Cardiac fibroblast (primary cell): ENCODE measurements at regions not wholly inside any gene's neighbourhood (a gene's known extent, or its start where the extent isn't known, plus 50 kb on each side); places are given as distances from the start of the nearest gene placed in this dataset.

Experiments
- DNase-seq, 2 donors: peaks; one replicate each; pipeline versions ENCODE4 v3.0.0 to v3.0.0-alpha.2; 2010; ENCODE audit warnings: low read depth in 2 of 2
- H3K4me3 ChIP-seq, 2 donors: replicated peaks in 1 of 2; 1 replicate in 1 of 2; 2 replicates in 1 of 2; pipeline ENCODE4 v1.5.1; 2011; ENCODE audit warnings: low read depth in 2 of 2, low read length in 2 of 2, mild to moderate bottlenecking in 2 of 2, moderate library complexity in 1 of 2
- TF ChIP-seq, protein P1 (sequence below): IDR thresholded peaks from one replicate; pipeline ENCODE4 v1.5.1; 2011; ENCODE audit warnings: low read depth, mild to moderate bottlenecking, low read length, inconsistent platforms

DNA sequence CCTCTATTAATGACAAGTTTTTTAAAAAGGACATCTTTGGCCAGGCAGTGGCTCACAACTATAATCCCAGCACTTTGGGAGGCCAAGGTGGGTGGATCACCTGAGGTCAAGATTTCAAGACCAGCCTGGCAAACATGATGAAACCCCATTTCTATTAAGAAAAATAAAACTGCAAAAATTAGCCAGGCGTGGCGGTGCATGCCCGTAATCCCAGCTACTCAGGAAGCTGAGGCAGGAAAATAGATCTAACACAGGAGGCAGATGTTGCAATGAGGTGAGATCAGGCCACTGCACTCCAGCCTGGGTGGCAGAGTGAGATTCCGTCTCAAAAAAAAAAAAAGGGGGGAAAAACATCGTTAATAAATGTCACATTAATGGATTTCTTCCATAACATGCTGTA, 1805.4 kb downstream of the C4orf33 start:
- no peak for DNase-seq
- H3K4me3 ChIP-seq = no peak overlapping the region
- TF ChIP-seq, protein P1, sequence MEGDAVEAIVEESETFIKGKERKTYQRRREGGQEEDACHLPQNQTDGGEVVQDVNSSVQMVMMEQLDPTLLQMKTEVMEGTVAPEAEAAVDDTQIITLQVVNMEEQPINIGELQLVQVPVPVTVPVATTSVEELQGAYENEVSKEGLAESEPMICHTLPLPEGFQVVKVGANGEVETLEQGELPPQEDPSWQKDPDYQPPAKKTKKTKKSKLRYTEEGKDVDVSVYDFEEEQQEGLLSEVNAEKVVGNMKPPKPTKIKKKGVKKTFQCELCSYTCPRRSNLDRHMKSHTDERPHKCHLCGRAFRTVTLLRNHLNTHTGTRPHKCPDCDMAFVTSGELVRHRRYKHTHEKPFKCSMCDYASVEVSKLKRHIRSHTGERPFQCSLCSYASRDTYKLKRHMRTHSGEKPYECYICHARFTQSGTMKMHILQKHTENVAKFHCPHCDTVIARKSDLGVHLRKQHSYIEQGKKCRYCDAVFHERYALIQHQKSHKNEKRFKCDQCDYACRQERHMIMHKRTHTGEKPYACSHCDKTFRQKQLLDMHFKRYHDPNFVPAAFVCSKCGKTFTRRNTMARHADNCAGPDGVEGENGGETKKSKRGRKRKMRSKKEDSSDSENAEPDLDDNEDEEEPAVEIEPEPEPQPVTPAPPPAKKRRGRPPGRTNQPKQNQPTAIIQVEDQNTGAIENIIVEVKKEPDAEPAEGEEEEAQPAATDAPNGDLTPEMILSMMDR = no peak

DNA sequence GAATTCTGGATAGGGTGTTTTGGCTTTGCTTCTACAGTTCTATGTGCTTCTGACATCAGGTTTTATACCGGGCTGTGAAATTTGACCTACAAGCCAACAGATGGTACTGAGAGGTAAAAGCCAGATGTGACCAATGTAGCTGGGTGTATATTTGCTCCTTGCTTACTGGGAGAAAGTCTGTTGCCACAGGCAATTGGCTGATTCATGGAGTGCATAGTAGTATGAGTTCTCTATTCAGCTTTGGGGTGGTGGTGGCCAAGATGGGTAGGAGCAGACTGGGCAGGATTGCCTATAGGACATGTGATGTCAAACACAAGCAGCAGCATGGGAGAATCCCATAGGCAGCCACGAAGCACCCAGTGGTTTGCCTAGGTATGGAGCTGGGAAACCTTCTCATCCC, 1827.0 kb downstream of the C4orf33 start:
- TF ChIP-seq, protein P1 = no peak
- DNase-seq = no peak
- no peak overlapping the region for H3K4me3 ChIP-seq

DNA sequence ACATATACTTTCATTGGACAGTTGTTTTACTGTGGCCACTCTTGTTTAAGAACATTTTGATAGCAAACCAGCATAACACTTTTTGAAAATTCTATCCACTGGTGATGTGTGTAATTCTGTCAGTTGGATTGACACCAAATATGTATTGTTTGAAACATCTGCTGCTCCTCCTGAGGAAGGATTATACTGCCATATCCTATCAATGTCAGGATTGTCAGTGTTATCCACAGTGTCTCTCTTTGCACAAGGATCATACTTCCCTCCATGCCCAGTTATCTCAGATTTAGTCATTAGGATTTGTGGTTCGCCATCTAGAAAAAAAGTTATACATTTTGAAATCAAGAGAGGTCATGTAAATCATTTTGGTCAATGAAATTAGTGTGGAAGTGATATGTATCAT, 1859.6 kb downstream of the C4orf33 start:
- DNase-seq = no peak
- TF ChIP-seq, protein P1 = no peak
- H3K4me3 ChIP-seq = no peak overlapping the region

DNA sequence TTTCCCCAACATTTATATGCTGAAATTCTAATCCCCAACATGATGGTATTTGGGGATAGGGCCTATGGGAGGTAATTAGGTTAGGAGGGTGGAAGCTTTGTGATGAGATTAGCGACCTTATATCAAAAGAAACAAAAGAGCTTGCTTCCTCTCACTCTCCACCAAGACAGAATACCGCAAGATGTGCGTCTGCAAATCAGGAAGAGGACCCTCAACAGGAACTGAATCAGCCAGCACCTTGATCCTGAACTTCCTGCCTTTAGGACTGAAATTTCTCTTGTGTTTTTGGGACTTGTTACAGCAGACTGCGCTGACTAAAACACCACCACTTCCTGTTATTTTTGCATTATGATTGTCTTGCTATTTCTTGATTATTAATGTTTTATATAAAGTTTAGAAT, 1889.4 kb downstream of the C4orf33 start:
- H3K4me3 ChIP-seq = no peak overlapping the region
- TF ChIP-seq, protein P1 = no peak
- DNase-seq = no peak

DNA sequence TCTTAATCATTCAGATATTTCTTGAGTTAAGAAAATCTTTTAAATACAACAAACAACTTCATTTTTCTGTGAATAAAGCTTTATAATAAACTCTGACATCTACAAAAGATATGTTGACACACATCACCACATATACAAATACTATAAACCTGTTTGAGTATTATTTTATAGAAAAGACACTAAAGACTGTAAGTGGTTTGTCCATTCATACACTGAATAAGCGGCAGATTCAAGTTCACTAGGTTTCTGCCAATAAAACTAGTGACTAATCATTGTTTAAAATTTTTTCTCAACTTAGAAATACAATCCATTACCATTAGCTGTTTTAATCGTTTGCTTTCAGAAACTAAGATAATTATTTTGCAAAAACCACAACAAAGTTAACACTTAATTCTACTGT, 1900.0 kb downstream of the C4orf33 start:
- TF ChIP-seq, protein P1 = no peak
- H3K4me3 ChIP-seq = no peak overlapping the region

DNA sequence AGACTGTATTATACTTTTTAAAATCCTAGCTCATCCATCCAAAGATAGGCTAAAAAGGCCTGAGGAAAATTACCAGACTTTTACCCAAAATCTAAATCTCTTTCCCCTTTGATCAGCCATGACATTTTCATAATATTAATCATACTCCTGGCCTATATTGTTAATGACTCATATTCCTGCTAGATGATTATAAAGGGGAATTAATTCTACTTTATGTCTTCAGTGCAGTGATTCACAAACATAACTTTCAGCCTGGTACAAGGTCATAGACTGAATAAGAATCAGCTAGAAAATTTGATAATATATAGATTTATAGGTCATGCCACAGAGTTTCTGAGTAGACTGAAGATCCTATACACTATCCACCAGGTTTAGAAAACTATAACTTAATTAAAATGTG, 1905.4 kb downstream of the C4orf33 start:
- no peak for DNase-seq
- H3K4me3 ChIP-seq = no peak overlapping the region
- TF ChIP-seq, protein P1 = no peak

More for the DNA sequence above, 1900.0 kb downstream of the C4orf33 start:
- no peak for DNase-seq

DNA sequence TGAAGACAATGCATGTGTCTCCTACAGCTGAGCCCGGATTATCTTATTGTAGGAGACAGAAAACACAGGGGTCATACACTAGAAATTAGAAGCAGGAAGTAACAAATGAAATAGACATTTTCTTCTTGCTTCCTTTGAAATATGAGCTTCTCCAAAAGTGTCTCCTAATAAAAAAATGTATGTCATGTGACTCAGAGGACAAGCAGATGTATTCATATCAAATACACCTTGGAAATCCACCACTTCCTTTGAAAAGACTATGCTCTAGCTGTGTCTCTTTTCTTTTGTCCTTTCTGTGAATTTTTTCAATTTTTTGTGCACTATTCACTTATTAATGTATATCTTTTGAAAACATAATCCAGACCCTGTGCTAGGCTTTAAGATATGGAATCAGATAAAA, 1906.2 kb downstream of the C4orf33 start:
- DNase-seq = no peak
- no peak overlapping the region for H3K4me3 ChIP-seq
- TF ChIP-seq, protein P1 = no peak
